Stimulated activated naive CD4-positive, alpha-beta T cell (primary cell): ENCODE measurements at regions not wholly inside any gene's neighbourhood (a gene's known extent, or its start where the extent isn't known, plus 50 kb on each side); places are given as distances from the start of the nearest gene placed in this dataset.

Experiments
- DNase-seq, 6 experiments: peaks; one replicate each; lab custom pipeline; 2025; lab: John Stamatoyannopoulos, UW

DNA sequence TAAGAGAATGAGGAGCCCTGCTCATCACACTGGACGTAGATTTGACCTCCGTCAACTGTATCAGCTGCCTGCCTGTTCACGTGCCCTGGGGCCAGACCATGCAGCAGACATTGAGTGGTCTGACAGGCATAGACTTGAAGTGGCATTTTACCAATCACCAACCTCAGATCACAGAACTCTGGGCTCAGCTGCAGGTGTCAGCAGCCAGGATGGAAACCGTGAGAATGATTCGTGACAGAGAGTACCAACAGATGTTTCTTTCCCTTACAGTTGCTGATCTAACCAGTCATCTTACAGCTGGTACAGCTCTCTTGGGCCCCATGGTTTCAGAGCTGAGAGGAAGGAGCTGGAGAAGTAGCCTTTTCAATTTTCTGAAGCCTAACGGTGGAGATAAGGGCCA, 148.9 kb downstream of the EN1 start:
- DNase-seq: no peak

- no peak for DNase-seq
These were observed 149.7 kb downstream of the EN1 start for GRCh38 chr2:118697781-118698180.

- no peak for DNase-seq
These were observed 150.5 kb downstream of the EN1 start for GRCh38 chr2:118696786-118697465.

GRCh38 chr2:118693287-118693822, 154.1 kb downstream of the EN1 start:
- no peak for DNase-seq

DNA sequence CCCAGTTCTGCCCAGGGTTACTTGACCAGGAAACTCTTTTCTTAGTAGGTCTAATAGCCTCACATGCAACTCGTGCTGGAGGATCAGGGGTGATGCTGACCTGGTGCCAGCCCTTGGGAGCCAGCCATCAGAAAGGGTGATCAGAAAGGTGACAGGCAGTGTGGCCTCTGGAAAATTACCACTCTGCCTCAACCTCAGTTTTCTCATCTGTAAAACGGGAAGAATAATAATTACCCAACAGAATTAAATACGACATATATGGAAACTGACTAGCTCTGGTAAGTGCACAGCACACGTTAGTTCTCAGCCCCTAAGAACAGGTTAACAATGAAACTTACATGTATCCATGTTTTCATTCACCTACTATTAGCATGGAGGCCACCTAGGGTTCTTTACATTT, 157.6 kb downstream of the EN1 start:
- DNase-seq: no peak

DNA sequence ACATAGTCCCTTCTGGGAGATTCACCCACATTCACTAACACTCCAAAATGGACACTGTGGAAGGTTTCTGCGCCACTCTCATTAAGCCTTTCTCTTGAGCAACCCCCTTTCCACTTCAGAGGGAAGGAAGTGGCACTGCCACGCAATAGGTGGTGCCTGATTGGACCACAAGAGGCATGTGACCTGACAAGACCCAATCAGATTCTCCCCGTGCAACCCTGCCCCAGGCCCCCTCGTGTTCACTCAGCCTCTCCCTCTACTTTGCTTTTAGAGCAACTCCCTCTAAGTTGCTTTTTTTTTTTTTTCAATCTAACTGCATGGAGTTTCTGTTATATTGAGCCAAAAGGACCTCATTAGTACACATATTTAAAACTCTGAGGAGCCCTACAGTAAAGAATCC, 158.0 kb downstream of the EN1 start:
- no peak for DNase-seq

DNA sequence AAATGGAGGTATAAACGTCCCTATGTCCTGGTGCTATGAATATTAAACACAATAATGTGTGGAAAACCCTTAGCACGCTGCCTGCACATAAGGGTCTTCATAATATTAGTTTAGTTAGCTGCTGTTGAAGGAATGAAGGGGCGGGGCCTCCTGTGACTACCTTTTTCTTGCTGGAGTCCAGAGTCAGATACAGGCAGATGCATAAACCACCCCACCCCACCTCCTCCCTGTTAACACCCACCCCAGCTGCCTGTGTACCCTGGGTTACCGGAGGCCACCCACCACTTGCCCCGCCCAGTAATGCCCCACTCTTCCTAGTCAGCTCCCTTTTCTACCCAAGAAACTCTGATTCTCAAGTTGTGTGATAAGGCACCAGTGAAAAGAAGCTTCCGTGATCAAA, 158.4 kb downstream of the EN1 start:
- no peak for DNase-seq

DNA sequence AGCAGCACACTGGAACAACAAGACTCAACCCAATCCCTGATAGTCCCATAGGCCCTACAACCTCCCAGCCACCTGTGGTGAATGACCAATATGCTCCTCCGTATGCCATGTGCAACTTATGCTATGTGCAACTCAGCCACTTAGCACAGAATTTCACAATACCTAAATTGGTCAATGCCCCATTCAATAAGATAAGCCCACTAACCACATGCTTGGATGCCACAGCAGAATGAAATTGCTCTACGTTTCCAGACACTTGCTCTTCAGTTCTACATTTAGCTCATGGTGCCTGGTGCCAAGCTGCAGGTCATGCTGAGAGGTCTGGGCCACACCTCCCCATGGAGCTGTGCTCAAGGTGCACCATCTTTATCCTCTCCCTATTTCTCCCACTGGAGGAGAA, 159.8 kb downstream of the EN1 start:
- DNase-seq: no peak

DNA sequence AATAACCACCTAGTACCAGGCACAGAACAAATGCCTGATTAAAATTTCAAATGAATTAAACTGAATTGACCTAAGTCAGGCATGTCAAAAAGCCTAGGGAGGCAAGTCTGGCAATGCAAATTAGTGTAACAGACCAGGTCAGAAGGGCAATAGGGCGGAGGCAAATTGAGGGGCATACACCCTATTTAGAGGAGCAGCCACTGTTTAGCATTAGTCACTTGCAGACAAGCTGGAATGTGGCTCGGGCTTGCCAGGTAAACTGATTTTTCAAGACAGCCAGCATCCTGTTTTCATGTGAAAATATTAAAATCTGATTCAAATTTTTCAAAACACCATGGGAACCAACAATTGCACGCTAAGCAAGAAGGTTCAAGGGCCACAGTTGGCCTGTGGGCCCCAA, 160.3 kb downstream of the EN1 start:
- DNase-seq: no peak

GRCh38 chr2:118686346-118686745, 161.1 kb downstream of the EN1 start:
- DNase-seq: no peak

GRCh38 chr2:118683460-118683859, 164.0 kb downstream of the EN1 start:
- DNase-seq: no peak

DNA sequence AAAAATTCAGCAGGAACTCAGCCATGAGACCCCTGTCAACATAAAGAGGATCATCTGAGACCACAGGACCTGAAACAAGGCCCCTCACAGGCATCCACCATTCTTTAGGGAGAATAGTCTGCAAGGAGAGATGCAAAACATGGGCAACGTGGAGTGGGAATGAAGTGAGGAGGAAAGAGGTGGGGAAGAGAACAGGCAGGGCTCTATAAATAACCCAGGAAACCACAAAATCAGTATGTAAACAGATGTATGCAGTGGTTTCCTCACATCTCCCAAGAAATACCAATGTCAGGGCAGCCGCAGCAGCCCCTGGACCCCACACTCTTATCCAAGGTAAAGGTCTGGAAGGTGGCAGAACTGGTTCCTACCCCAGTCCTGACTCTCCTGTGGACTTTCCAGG, 168.5 kb downstream of the EN1 start:
- DNase-seq: no peak

DNA sequence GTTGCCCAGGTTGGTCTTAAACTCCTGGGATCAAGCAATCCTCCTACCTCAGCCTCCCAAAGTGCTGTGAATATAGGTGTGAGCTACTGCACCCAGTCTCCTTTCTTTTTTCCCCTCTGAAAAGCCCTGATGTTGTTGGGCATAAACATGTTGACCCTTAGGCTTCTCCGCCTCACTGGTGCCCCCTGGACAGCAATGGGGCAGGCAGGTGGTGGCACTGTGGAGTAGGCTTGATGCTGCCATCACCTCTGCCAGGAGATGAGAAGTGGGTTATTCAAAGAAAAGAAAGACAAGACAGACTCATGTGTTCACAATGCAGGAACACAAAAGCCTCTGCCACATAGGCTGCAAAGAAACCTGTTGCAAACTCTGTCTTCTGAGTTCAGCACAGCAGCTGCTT, 169.9 kb downstream of the EN1 start:
- no peak for DNase-seq

DNA sequence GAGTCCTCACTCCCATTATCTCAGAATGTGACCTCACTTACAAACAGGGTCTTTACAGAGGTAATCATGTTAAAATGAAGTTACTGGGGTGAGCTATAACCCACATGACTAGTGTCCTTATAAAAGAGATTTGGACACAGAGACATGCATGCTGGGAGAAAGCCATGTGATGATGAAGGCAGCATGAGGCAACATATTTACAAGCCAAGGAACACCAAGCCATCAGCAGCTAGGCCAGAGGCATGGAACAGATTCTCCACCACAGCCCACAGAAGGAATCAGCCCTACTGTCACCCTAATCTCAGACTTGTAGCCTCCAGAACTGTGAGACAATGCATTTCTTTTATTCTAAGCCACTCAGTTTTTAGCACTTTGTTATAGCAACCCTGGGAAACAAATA, 171.9 kb downstream of the EN1 start:
- no peak for DNase-seq

- DNase-seq: no peak
These were observed 174.8 kb downstream of the EN1 start for GRCh38 chr2:118672571-118673158.

DNA sequence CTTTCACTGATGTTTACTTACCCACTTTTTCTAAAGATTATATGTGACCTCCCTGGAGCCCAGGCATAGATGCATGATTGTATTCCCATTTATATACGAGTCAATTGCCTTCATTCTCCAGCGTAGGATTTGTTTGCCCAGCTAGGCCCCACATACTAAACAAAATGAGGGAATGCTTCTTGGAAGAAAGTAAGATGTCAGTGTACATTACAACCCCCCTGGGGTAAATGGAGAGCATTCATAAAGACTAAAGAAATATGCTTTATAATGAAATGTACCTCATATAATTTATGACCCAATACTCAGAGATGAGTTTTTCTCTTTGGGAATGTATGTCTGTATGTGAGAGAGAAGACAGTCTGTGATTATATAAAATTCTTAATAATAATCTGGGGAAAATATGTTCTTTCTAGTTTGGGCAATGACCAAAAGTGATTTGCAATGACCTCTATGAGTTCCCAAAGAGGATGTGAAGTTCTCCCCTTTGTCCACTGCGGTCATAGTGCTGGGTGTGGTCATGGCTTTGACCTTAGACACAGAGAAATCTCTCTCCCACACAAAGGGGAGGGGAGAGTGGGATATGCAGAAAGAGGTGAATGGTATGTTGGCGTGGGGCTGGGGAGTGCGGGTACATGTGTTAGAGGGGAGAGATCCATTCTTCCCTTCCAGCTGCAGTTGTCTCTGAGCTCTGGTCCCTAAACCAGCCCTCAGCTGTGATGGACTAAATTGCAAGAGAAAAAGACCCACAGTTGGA, 175.6 kb downstream of the EN1 start:
- DNase-seq: no peak

DNA sequence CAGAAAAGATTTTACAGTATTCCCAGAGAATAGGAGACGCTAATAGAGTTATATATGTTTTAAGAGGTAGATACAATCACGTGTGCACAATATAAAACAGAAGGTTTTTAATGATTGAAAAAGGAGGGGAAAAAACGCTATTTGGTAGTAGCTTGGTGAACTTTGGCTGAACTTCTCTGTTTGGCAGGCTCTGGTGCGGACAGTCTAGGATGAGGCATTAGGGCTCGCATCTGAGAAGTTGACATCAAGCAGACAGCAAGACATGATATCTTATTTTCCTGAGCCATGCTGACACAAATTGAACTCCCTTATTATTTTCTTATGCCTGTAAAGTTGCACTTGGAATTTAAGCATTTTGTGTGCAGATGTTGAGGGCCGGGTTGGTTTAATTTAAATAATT, 176.6 kb downstream of the EN1 start:
- no peak for DNase-seq

DNA sequence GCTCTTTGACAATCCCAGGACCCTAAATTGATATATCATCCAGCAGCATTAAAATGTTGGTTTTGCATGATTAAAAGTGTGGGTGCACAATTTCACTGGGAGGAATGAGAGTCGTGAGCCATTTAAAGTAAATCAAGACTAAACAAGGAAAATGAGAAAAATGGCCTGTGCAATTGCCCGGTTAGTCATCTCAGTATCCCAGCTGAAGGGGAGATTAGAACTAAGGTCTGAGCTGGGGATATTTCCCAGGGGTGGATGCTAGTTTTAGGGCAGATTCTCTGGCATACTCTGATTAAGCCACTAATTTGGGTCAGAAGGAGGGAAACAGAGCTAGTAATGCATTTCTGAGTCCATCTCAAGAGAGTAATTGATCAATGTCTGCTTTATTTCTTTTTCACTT, 177.2 kb downstream of the EN1 start:
- DNase-seq: no peak

DNA sequence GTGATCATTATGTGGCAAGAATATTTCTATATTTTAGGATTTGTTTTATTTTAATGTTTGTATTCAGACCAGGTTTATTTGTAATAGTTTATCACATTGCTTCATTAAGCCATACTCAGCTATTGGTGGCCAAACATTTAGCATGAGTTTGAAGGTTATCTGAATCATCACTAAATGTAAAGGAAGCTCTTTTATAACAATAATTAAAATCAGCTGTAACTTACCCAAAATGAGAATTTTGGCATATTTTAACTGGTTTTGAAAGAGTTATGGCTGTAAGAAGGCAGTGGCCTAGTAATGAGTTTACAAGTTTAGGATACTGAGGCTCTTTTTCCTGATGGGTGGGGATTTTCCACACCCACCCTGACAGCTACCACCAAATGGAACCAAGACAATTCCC, 177.8 kb downstream of the EN1 start:
- DNase-seq: no peak

DNA sequence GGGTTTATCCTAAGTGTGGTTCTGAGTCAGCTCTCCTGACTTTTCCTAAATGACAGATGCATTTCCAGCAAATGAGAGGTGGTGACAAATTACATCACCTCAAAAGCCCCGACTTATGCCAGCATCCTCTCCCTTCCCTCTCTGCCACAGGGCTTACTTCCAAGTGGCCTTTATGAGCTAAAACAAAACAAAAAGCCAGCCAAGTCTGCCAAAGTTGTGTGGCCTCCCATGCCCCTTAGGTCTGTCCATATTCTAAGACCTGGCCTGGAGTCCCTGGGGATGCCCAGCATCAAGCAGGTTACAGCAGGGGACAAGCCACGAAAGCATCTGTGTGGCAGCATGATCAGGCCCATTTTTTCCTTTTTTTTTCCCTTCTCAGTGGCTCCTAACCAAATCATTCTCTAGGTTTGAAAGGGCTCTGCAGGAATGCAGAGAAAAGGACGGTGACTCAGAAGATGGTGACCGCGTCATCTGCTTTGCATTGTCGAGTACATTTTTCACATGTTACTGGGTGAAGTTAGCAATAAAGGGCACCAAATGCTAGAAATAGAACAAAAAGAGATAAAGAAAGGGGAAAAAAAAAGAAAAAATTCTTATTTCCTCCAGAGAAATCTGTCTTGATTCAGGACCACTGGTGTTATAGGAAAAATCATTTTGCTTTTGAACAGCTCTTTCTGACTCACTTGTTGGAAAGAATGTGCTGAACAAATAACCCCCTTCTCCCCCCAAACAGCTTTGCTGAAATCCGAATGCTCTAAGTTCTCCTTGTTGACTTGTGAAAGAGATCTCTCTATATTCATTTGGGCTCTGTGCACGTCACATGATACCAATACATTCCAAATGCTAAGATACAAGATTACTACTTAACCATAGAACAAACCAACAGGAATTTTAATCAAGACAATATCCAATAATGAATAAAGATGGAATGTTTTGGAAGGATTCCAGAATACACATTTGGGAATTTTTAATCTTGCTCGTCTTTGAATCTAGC, 178.7 kb downstream of the EN1 start:
- DNase-seq: no peak

- no peak for DNase-seq
These were observed 179.5 kb downstream of the EN1 start for GRCh38 chr2:118667964-118668363.

- no peak for DNase-seq
These were observed 180.1 kb downstream of the EN1 start for GRCh38 chr2:118667348-118667747.
